ENCODE measurements at regions not wholly inside any gene's neighbourhood (a gene's known extent, or its start where the extent isn't known, plus 50 kb on each side); places are given as distances from the start of the nearest gene placed in this dataset.
A peak's percentile ranks its signal among the peaks of the same experiment; 100 is the strongest.

- no peak for DNase-seq (ENCODE audit: low read depth)
- TF ChIP-seq, protein P1, sequence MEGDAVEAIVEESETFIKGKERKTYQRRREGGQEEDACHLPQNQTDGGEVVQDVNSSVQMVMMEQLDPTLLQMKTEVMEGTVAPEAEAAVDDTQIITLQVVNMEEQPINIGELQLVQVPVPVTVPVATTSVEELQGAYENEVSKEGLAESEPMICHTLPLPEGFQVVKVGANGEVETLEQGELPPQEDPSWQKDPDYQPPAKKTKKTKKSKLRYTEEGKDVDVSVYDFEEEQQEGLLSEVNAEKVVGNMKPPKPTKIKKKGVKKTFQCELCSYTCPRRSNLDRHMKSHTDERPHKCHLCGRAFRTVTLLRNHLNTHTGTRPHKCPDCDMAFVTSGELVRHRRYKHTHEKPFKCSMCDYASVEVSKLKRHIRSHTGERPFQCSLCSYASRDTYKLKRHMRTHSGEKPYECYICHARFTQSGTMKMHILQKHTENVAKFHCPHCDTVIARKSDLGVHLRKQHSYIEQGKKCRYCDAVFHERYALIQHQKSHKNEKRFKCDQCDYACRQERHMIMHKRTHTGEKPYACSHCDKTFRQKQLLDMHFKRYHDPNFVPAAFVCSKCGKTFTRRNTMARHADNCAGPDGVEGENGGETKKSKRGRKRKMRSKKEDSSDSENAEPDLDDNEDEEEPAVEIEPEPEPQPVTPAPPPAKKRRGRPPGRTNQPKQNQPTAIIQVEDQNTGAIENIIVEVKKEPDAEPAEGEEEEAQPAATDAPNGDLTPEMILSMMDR (conservative IDR thresholded peaks at IDR 0.05; ENCODE audit: low read length), result no peak
- no peak overlapping the region for H3K4me3 ChIP-seq (ENCODE audit: low read length)
These were observed 177.6 kb upstream of the IER5L start for GRCh38 chr9:129355631-129356030.

- no peak for DNase-seq (ENCODE audit: low read depth)
- H3K4me3 ChIP-seq (ENCODE audit: low read length), result no peak overlapping the region
- TF ChIP-seq, protein P1 (conservative IDR thresholded peaks at IDR 0.05; ENCODE audit: low read length), result no peak
These were observed 176.4 kb upstream of the IER5L start for GRCh38 chr9:129354498-129354897.

DNA sequence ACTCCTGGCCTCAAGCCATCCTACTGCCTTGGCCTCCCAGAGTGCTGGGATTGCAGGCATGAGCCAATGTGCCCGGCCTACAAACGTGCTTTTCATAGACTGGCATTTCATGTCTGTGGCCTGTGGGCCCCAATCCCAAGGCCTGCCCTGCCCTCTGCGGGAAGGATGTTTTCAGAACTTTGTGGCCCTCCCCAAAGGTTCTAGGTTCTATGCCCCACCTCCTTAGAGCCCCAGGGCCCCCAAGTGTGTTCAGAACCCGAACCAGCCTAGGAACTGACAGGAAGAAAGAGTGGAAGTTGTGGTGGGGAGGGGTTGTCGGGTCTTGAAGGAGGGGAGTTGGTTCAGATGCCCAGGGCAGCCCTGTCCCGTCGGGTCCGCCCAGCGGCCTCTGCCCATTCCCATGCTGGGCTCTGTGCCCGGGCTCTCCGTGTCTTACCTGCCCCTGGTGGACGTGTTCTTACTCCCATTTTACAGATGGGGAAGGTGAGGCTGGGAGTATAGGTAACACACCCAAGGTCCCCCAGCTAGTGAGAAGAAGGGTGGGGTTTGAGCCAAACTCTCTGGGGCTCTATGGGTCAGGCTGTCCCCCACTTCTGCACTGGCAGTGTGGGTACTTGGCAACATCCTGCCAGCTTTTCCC is 175.8 kb upstream of the IER5L start:
- TF ChIP-seq, protein P1 (conservative IDR thresholded peaks at IDR 0.05; ENCODE audit: low read length), result peak; percentile 21
- DNase-seq (ENCODE audit: low read depth), result peak; percentile 54
- H3K4me3 ChIP-seq (ENCODE audit: low read length), result no peak overlapping the region

GRCh38 chr9:129352146-129352865 is 174.2 kb upstream of the IER5L start:
- peak overlapping the region; percentile 55 for H3K4me3 ChIP-seq (ENCODE audit: low read length)

DNA sequence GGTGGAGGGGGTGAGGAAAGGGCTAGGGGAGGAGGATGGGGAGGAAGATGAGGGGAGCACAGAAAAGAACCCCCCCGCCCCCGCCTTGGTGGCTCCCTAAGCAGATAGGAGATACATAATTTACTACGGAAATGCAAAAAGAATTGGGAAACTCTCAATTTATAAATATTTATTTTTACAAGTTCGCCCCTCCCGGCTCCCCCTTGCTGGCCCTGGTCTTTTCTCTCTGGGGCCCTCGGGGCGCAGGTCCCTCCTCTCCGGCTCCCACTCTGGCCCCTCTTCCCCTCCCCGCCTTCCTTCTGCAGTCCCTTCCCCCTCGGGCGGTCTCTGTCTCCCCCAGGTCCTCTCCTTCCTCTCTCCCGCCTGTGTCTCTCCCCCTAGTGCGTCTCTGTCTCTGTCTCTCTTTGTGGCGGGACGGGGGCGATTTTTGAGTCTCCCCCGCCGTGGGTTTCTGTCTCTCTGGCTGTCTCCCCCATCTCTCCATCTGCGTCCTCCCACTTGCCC is 173.6 kb upstream of the IER5L start:
- TF ChIP-seq, protein P1 (conservative IDR thresholded peaks at IDR 0.05; ENCODE audit: low read length), result no peak
- peak overlapping the region; percentile 55 for H3K4me3 ChIP-seq (ENCODE audit: low read length)
- DNase-seq (ENCODE audit: low read depth), result no peak

More at GRCh38 chr9:129352146-129352865, 174.2 kb upstream of the IER5L start:
- DNase-seq (ENCODE audit: low read depth), result no peak
- TF ChIP-seq, protein P1 (conservative IDR thresholded peaks at IDR 0.05; ENCODE audit: low read length), result no peak

DNA sequence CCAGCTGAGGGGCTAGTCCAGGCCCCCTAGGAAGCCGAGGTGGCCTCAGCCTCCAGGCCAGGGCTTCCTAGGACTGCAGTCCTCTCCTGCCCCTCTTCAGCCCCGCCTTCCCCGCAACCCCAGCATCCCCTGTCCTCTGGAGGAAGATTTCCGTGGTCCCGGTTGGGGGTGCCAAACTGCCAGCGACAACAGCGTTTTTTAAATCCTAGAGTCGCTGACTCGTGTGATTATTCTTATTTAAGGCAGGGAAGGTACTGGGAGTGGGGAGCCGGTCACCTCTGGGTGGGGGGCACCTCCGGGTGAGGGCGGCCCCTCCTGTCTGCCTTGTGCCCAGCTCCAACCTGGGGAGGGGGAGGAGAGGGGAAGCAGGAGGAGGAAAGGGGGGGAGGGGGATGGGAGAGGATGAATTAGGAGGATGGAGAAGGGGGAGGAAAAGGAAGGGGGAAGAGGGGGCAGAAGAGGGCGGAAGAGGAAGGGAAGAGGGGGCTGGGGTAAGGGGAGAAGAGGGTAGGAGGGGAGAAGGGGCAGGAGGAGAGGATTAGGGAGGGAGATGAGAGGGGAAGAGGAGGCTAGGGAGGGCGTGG is 173.1 kb upstream of the IER5L start:
- no peak for DNase-seq (ENCODE audit: low read depth)
- H3K4me3 ChIP-seq (ENCODE audit: low read length), result no peak overlapping the region
- TF ChIP-seq, protein P1 (conservative IDR thresholded peaks at IDR 0.05; ENCODE audit: low read length), result no peak
